ENCODE measurements at regions not wholly inside any gene's neighbourhood (a gene's known extent, or its start where the extent isn't known, plus 50 kb on each side); places are given as distances from the start of the nearest gene placed in this dataset.

DNA sequence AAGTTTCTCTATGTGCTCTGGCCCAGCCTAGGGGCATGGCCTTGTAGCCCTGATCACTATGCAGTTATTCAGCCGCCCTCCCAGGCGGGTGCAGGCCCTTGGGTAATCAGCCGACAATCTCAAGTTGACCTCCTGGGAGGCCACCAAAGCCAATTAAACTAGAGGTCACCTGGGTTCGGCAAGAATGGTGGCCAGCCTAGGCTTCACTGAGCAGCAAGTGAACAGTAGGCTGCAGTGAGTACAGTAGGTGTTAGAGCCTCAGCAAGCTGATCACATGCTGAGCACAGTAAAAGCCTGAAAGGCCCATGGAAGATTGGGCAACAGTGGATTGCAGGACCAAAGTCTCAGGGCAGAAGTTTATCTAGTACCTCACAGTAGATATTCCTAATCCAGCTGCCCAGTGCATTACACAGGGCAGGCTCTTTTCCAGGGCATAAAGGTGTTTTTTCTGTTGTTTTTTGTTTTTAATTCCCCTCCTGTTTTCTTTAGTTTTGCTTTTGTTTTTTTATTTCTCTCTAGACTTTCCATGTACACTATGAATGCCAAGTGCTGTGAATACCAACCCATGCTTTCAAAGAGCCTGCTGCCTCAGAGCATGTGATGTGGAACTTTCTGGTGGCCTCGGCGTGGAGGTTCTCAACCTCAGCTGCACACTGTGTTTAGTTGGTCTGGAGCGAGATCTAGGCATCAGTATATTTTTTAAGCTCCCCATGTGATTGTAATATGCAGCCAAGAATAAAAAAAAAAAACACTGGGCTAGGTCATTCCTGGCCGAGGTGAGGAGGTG is 55.9 kb upstream of the ATL2 start:
- TF ChIP-seq, protein P1, sequence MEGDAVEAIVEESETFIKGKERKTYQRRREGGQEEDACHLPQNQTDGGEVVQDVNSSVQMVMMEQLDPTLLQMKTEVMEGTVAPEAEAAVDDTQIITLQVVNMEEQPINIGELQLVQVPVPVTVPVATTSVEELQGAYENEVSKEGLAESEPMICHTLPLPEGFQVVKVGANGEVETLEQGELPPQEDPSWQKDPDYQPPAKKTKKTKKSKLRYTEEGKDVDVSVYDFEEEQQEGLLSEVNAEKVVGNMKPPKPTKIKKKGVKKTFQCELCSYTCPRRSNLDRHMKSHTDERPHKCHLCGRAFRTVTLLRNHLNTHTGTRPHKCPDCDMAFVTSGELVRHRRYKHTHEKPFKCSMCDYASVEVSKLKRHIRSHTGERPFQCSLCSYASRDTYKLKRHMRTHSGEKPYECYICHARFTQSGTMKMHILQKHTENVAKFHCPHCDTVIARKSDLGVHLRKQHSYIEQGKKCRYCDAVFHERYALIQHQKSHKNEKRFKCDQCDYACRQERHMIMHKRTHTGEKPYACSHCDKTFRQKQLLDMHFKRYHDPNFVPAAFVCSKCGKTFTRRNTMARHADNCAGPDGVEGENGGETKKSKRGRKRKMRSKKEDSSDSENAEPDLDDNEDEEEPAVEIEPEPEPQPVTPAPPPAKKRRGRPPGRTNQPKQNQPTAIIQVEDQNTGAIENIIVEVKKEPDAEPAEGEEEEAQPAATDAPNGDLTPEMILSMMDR (IDR thresholded peaks at IDR 0.05 in 2 of 3, conservative IDR thresholded peaks at IDR 0.05 in 1 of 3; ENCODE audit: borderline replicate concordance in 1 of 3, insufficient read depth in 1 of 3, low read depth in 2 of 3, low read length in 2 of 3) = no peak
- TF ChIP-seq POLR2A (IDR thresholded peaks at IDR 0.05; ENCODE audit: borderline replicate concordance, extremely low read depth, insufficient read depth, insufficient read length) (no peak), EZH2 (IDR thresholded peaks at IDR 0.05) (no peak), CEBPB (IDR thresholded peaks at IDR 0.05; ENCODE audit: low read depth) (no peak), TCF7L2 (IDR thresholded peaks at IDR 0.05; ENCODE audit: borderline replicate concordance, extremely low read depth, insufficient read depth, insufficient read length) (no peak), YY1 (IDR thresholded peaks at IDR 0.05; ENCODE audit: extremely low read depth, insufficient replicate concordance, low read depth, low read length) (no peak)
- TF ChIP-seq, protein P2, sequence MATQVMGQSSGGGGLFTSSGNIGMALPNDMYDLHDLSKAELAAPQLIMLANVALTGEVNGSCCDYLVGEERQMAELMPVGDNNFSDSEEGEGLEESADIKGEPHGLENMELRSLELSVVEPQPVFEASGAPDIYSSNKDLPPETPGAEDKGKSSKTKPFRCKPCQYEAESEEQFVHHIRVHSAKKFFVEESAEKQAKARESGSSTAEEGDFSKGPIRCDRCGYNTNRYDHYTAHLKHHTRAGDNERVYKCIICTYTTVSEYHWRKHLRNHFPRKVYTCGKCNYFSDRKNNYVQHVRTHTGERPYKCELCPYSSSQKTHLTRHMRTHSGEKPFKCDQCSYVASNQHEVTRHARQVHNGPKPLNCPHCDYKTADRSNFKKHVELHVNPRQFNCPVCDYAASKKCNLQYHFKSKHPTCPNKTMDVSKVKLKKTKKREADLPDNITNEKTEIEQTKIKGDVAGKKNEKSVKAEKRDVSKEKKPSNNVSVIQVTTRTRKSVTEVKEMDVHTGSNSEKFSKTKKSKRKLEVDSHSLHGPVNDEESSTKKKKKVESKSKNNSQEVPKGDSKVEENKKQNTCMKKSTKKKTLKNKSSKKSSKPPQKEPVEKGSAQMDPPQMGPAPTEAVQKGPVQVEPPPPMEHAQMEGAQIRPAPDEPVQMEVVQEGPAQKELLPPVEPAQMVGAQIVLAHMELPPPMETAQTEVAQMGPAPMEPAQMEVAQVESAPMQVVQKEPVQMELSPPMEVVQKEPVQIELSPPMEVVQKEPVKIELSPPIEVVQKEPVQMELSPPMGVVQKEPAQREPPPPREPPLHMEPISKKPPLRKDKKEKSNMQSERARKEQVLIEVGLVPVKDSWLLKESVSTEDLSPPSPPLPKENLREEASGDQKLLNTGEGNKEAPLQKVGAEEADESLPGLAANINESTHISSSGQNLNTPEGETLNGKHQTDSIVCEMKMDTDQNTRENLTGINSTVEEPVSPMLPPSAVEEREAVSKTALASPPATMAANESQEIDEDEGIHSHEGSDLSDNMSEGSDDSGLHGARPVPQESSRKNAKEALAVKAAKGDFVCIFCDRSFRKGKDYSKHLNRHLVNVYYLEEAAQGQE (IDR thresholded peaks at IDR 0.05; ENCODE audit: low read depth) = no peak
